ENCODE measurements at regions not wholly inside any gene's neighbourhood (a gene's known extent, or its start where the extent isn't known, plus 50 kb on each side); places are given as distances from the start of the nearest gene placed in this dataset.

DNA sequence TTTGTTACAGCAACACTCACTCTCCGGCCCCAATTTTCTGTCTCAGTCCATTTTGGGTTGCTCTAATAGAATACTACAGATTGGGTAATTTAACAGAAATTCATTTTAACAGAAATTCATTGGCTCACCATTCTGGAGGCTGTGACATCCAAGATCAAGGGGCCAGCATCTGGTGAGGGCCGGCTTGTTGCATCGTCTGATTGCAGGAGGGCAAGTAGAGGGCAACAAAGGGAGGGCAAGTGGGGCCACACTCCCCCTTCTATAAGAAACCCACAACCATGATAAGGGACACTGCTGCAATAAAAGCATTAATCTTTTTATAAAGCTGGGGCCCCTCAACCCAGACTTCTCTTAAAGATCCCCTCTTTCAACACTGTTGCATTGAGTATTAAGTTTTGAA, 260.1 kb upstream of the TMPRSS15 start:
- TF ChIP-seq POLR2AphosphoS5 (IDR thresholded peaks at IDR 0.05), result no peak
- no peak for TF ChIP-seq POLR2A (IDR thresholded peaks at IDR 0.05)
- TF ChIP-seq EP300 (IDR thresholded peaks at IDR 0.05), result no peak
- TF ChIP-seq, protein P1, sequence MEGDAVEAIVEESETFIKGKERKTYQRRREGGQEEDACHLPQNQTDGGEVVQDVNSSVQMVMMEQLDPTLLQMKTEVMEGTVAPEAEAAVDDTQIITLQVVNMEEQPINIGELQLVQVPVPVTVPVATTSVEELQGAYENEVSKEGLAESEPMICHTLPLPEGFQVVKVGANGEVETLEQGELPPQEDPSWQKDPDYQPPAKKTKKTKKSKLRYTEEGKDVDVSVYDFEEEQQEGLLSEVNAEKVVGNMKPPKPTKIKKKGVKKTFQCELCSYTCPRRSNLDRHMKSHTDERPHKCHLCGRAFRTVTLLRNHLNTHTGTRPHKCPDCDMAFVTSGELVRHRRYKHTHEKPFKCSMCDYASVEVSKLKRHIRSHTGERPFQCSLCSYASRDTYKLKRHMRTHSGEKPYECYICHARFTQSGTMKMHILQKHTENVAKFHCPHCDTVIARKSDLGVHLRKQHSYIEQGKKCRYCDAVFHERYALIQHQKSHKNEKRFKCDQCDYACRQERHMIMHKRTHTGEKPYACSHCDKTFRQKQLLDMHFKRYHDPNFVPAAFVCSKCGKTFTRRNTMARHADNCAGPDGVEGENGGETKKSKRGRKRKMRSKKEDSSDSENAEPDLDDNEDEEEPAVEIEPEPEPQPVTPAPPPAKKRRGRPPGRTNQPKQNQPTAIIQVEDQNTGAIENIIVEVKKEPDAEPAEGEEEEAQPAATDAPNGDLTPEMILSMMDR (IDR thresholded peaks at IDR 0.05), result no peak
- H3K4me1 ChIP-seq, result no peaks in the 10 kb centered on the region
- H3K36me3 ChIP-seq, result no peaks in the 10 kb centered on the region
- H3K9me3 ChIP-seq, result no peaks in the 10 kb centered on the region
- no peak overlapping the region for H3K27ac ChIP-seq
- WGBS, 2 donors (ENCODE audit: low coverage in 1 of 2), result 92 to 100% methylated on average over 1 to 2 of the region's 3 CpGs
- H3K27me3 ChIP-seq, result no peaks in the 10 kb centered on the region
- no peak for ATAC-seq
- no peak overlapping the region for H3K4me3 ChIP-seq

DNA sequence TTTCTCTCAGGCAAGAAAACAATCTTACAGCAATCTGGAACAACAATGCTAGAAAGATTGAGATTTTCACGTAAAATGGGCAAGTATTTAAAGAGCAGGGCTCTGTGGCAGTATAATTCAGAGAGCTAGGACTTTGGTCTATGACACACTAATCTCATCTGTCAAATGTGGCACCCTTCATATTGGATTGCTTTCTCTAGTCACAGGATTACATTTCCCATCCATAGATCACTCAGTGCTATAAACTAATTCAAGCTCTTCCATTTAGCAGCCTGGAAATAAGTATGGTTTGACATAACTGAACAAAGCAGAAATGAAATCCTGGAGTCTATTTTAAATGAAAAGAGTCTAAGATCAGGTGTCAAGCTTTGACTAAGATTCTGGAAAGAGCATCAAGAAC, 263.1 kb upstream of the TMPRSS15 start:
- ATAC-seq, result no peak
- Histone ChIP-seq H3K9me3 (no peaks in the 10 kb centered on the region), H3K27me3 (no peaks in the 10 kb centered on the region), H3K27ac (no peak overlapping the region), H3K4me1 (no peaks in the 10 kb centered on the region), H3K36me3 (no peaks in the 10 kb centered on the region), H3K4me3 (no peak overlapping the region)
- TF ChIP-seq POLR2AphosphoS5 (IDR thresholded peaks at IDR 0.05) (no peak), POLR2A (IDR thresholded peaks at IDR 0.05) (no peak), EP300 (IDR thresholded peaks at IDR 0.05) (no peak)
- TF ChIP-seq, protein P1 (IDR thresholded peaks at IDR 0.05), result no peak
- 75 to 79% methylated on average over 1 of the region's 1 CpG for WGBS, 2 donors (ENCODE audit: low coverage in 1 of 2)

DNA sequence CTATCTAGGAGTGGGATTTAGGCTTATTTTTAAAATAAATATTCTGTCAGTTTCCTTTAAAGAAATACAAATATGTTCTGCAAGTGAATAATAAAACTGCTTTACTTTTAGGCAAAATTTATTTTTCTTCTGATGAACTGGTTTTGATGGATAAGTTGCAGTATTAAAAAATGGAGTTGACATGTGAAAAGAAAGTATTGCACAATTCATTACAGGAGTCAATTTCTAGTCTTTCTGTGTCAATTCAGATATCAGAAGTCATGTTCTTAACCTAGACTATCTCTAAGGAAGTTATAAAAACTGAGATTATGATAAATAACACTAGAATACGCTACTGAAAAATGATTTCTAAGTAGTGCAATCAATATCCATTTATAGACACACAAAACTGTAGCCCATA, 270.2 kb upstream of the TMPRSS15 start:
- ATAC-seq, result no peak
- 78 to 100% methylated on average over 1 of the region's 1 CpG for WGBS, 2 donors (ENCODE audit: low coverage in 1 of 2)
- no peaks in the 10 kb centered on the region for H3K36me3 ChIP-seq
- H3K27me3 ChIP-seq, result no peaks in the 10 kb centered on the region
- no peaks in the 10 kb centered on the region for H3K9me3 ChIP-seq
- no peak overlapping the region for H3K27ac ChIP-seq
- no peak for TF ChIP-seq POLR2A (IDR thresholded peaks at IDR 0.05)
- TF ChIP-seq EP300 (IDR thresholded peaks at IDR 0.05), result no peak
- no peak for TF ChIP-seq POLR2AphosphoS5 (IDR thresholded peaks at IDR 0.05)
- TF ChIP-seq, protein P1 (IDR thresholded peaks at IDR 0.05), result no peak
- no peak overlapping the region for H3K4me3 ChIP-seq
- H3K4me1 ChIP-seq, result no peaks in the 10 kb centered on the region

DNA sequence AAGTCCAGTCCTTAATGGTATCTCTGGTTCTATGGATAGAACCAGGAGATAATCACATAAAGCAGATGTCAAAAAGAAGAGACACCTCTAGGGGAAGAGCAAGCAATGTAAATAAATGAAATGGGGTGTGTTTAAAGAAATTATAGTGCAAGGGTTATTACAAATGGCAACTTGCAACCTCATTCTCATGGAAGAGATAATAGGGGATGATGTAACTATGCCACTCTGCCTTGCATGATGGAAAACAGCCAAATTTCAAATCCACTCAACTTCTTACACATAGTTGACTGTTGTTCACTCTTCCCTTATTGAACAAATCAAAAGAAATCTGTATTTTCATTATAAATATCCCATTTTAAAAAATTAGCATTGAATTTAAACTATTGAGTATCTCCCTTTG, 274.0 kb upstream of the TMPRSS15 start:
- no peak for ATAC-seq
- H3K36me3 ChIP-seq, result no peaks in the 10 kb centered on the region
- no peak overlapping the region for H3K4me3 ChIP-seq
- H3K27ac ChIP-seq, result no peak overlapping the region
- no peaks in the 10 kb centered on the region for H3K4me1 ChIP-seq
- H3K27me3 ChIP-seq, result no peaks in the 10 kb centered on the region
- no peaks in the 10 kb centered on the region for H3K9me3 ChIP-seq
- TF ChIP-seq, protein P1 (IDR thresholded peaks at IDR 0.05), result no peak
- TF ChIP-seq POLR2AphosphoS5 (IDR thresholded peaks at IDR 0.05) (no peak), EP300 (IDR thresholded peaks at IDR 0.05) (no peak), POLR2A (IDR thresholded peaks at IDR 0.05) (no peak)

DNA sequence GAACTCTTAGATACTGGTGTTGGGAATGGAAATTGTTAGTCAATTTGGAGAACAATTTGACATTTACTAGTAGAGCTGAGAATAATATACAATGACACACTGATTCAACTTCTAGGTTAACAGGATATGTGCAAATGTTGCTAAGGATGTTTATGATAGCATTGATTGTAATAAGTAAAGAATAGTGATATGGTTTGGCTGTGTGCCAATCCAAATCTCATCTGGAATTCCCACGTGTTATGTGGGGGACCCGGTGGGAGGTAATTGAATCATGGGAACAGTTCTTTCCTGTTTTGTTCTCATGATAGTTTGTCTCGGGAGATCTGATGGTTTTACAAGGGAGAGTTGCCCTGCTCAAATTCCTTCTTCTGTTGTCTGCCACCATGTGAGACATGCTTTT, 302.4 kb upstream of the TMPRSS15 start:
- Histone ChIP-seq H3K27me3 (no peaks in the 10 kb centered on the region), H3K4me3 (no peak overlapping the region), H3K9me3 (no peaks in the 10 kb centered on the region), H3K36me3 (no peaks in the 10 kb centered on the region), H3K27ac (no peak overlapping the region), H3K4me1 (no peaks in the 10 kb centered on the region)
- no peak for ATAC-seq
- 34 to 53% methylated on average over 3 of the region's 3 CpGs for WGBS, 2 donors (ENCODE audit: low coverage in 1 of 2)
- no peak for TF ChIP-seq POLR2A (IDR thresholded peaks at IDR 0.05)
- TF ChIP-seq, protein P1 (IDR thresholded peaks at IDR 0.05), result no peak
- TF ChIP-seq POLR2AphosphoS5 (IDR thresholded peaks at IDR 0.05), result no peak
- TF ChIP-seq EP300 (IDR thresholded peaks at IDR 0.05), result no peak

Data from gastroesophageal sphincter (tissue), 4 donors.